GM21717 (cell line): ENCODE measurements at regions not wholly inside any gene's neighbourhood (a gene's known extent, or its start where the extent isn't known, plus 50 kb on each side); places are given as distances from the start of the nearest gene placed in this dataset.
"Not testable (repeated sequence)": the region's sequence is repeated elsewhere in the genome, so short reads cannot be mapped to it uniquely, and the experiment has no call there.

Experiments used
- ATAC-seq: cut with Tn5 transposase; IDR thresholded peaks from one replicate; pipeline ENCODE4 v1.9.1; 2021; ENCODE audit warnings: mild to moderate bottlenecking, moderate library complexity; ENCODE audit not compliant: unreplicated experiment

DNA sequence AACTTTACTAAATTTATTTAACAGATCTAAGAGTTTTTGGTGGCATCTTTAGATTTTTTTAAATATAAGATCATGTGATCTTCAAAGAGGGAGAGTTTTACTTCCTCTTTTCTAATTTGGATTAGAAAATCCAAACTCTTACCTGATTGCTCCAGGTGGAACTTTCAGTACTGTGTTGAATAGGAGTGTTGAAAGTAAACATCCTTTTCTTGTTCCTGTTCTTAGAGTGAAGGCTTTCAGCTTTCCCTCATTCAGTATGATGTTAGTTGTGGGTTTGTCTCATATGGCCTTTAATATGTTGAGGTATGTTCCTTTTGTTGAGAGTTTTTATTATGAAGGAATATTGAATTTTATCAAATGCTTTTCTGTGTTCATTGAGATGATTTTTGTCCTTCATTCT is 650.0 kb upstream of the SGCD start:
- ATAC-seq: peak; percentile 62

DNA sequence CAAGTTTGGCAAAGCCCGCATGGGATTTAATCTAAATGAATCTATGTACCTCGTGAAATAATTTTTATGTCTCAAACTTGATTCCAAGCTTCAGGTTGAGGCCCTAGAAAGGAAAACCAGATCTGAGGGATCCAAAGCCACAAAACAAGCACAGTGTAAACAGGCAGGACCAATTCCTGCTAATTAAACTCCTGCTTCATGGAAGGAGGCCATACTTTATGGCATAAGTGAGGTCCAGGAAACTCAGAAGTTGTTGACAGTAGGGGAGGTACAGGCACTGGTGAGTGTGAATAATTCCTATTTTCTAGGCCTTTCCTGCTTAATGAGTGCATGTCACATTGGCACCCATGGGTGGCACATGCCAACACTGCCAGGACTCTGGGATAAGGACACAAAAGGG is 648.6 kb upstream of the SGCD start:
- no peak for ATAC-seq

DNA sequence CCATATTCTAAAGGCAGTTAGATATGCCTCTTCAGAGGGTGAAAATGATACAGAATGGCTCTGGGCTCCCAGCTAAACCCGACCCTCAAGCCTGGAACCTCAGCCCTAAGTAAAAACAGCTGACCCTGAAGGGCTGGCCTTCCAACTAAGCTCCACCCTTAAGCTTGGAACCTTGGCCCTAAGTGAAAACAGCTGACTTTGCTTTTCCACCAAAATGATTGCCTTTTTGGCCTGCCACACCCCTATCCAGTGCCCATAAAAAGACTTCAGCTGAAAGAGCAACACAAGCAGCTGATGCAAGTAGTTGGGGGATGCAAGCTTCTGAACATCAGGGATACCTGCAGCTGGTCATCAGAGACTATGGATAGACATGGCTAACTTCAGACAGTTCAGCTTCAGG is 647.4 kb upstream of the SGCD start:
- no peak for ATAC-seq

DNA sequence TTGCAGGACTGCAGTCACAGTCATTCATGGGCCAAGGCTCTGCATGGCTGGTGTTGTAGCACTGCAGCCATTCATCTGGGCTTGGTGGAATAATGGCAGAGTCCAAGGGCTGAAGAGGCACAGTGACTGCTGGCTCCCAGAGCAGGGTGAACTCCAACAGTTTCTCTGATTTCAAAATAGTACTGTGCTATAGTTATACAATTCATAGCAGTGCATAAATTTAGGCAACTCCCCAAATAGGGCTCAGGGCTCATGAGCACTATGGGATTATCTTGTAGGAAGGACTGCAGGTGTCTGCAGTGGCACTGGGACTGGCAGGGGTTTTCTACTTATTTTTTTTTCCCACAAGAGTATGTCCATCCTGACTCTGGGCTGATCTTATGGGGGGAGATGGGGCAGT is 642.5 kb upstream of the SGCD start:
- no peak for ATAC-seq

DNA sequence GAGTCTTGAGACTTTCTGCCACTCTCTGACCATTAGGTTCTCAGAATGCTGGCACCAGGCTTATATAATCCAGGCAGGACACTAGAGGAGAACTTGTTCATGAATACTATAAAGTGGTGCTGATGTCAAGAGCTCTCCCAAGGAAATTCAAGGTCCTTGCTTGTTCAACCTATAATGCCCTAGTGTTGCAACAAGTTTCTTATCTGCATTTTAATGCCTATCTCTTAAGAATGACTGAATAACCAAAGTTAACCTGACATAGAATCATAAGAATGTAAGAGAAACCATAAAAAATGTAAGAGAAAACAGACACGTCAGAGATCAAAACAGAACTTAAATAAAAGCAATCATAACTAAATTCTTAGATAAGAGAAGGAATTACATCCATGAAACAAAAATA is 640.8 kb upstream of the SGCD start:
- no peak for ATAC-seq

DNA sequence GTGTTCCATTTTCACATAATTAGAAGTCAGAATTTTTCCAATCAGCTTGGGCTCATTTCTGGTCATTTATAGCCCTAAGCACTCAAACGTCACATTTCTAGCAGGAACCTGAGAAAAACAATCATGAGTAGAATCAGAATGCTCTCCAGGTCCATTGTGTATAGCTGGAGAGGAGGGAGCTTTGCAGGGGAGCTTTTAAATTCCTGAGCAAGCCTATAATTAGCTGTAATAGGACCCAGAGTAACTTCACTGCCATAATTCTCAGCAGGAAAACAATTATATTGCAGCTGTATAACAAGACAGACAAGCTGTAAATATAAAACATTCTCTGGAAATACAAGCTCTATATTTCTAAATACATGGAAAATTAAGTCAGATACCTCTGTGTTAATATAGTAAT is 637.6 kb upstream of the SGCD start:
- no peak for ATAC-seq

DNA sequence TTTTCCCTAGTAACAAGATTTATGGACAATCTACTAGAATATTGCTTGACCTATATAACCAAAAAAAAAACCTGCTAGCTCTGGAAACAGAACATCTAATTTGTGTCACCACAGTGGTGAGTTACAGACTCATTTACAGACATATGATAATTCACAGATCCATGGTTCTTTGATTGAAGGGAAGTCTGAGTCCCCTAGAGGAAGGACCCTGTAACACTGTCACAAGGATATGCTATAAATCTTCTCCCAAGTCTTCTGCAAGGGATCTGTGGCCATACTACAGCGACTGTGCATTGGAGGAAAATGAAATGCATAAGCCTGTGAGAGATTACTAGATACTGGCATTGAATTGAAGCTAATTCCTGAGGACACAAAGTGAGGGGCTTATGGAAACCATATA is 630.6 kb upstream of the SGCD start:
- ATAC-seq: no peak

DNA sequence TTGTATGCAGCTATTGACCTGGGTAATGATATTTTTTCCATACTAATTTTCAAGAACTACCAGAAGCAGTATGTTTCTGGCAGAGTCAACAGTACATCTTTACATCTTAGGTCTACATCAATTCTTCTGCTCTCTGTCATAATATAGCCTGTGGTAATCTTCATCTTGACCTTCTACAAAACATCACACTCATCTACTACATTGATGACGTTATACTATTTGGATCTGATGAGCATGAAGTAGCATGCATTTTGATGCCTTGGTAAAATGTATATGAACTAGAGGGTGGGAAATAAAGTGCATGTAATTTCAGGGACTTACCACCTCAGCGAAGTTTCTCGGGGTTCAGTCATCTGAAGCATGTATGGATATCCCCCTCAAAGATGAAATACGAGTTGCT is 629.7 kb upstream of the SGCD start:
- ATAC-seq: no peak

DNA sequence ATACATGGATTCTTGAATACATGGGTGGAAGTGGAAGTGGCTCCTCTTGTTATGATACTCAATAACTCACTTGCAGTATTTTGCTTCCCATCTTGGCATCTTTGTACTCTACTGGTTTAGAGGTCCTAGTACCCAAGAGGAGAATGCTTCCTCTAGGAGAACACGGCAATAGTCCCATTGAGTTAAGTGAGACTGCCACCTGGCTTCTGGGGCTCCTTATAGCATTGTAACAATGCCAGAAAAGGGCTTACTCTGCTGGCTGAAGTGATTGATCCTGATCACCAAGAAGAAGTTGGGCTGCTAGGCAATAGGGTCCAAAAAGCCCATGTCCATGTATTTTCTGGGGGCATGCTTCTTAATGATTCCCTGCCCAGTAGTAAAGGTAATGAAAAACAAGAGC is 627.6 kb upstream of the SGCD start:
- no peak for ATAC-seq

DNA sequence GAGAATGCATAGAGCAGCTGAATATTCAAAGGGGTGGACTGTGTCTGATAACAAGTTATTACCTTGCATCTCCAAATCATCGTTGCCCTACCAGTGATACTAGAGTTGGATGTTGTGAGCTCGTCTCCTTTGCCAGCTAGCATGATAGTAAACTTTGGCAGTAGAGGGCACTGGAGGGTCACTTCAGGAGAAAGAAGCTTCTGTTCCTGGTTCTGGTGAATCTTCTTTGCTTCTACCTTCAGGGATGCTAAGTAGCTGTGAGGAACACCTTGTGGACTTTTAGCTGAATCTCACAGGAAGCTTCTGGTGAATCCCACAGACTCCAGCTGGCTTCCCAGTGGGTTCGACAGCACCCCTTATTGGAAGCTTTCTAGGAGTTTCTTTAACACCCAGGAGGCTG is 626.6 kb upstream of the SGCD start:
- ATAC-seq: no peak

DNA sequence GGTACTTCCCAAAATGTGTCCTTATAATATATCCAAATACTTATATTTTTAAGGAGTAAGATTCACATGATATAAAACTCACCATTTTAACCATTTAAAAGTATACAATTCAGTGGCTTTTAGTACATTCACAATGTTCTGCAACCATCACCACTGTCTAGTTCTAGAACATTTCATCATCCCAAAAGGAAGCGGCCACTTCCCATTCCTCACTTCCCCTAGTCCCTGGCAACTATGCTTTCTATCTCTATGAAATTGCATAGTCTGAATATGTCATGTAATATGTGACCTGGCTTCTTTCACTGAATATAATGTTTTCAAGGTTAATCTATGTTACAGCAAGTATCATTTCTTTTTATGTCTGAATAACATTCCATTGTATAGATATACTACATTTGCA is 615.1 kb upstream of the SGCD start:
- ATAC-seq: no peak

DNA sequence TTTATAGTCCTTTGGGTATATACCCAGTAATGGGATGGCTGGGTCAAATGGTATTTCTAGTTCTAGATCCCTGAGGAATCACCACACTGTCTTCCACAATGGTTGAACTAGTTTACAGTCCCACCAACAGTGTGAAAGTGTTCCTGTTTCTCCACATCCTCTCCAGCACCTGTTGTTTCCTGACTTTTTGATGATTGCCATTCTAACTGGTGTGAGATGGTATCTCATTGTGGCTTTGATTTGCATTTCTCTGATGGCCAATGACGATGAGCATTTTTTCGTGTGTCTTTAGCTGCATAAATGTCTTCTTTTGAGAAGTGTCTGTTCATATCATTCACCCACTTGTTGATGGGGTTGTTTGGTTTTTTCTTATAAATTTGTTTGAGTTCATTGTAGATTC is 612.5 kb upstream of the SGCD start:
- ATAC-seq: not testable (repeated sequence)

DNA sequence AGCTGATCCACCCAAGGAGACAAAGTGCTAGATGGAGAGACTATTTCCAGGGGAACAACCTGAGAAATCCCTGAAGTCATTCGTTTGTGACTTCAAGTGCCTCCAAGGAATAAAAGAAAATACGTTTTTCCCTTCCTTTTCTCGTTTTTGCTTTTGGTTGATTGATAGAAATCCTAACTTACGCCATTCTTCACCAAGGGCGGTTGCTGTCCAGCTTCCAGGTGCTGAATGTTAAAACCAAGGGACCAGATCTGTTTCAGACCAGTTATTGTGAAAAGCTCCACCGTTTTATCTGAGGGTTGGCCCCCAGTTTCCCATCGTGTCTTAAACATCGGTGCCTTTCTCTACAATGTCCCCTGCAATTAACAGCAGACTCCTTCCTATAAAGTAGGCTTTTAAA is 600.7 kb upstream of the SGCD start:
- no peak for ATAC-seq

DNA sequence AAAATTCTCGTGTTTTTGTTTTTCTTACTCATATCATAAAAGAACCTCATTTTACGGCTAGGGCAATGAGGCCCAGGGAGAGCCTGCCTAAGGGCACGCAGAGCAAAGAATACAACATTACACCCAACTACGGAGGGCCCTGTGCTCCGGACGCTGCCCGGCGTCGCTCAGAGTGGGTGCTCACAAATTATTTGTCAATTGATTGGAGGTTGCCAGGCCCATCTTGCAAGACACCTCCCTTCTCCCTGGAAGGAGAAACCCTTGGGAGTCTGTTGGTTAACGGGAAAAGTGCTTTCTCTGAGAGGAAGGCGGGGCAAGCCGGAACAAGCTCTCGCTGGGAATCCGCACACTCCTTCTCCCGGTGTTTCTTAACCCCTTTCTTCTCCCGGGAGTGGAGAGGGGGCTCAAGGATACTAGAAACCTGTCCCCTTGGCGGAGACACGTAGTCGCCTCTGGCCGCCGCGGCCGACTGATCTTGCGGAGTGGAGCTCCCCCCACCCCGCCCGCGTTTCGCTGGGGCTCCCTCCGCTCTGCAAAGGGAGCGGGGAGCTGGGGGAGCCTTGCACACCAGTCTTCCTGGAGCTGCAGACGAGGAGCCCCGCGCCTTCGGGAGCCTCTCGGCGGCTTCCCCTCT is 599.3 kb upstream of the SGCD start:
- no peak for ATAC-seq

DNA sequence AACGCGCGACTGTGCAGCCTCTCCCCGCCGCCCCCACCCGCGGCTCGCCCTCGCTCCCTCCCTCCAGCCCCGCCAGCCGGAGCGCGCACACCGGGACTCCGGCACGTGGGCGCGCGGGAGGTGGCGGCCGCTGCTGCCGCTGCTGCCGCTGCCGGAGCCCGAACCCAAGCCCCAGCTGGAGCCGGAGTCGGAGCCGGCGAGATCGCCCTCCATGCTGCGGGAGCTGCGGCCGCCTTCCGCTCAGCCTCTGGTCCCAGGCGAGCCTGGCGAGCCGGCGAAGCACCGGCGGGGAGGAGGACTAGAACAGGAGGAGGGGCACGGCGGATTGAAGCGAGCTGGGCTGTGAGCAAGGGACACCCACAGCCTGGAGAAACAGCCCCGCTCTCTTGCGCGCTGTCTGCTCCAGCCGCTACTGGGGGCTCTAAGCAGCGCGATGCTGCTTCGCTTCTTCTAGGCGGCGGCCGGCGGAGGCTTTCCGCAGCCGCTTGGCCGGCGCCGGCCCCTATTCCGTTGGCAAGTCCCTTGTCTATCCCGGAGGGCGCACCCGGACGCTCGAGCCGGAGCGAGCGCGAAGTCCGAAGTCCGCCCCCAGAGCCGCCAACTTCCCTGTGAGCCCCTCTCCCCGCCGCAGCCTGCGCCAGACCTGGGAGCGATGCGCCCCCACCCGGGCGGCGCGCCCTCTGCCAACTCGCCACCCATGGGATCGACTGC is 598.7 kb upstream of the SGCD start:
- ATAC-seq: no peak

DNA sequence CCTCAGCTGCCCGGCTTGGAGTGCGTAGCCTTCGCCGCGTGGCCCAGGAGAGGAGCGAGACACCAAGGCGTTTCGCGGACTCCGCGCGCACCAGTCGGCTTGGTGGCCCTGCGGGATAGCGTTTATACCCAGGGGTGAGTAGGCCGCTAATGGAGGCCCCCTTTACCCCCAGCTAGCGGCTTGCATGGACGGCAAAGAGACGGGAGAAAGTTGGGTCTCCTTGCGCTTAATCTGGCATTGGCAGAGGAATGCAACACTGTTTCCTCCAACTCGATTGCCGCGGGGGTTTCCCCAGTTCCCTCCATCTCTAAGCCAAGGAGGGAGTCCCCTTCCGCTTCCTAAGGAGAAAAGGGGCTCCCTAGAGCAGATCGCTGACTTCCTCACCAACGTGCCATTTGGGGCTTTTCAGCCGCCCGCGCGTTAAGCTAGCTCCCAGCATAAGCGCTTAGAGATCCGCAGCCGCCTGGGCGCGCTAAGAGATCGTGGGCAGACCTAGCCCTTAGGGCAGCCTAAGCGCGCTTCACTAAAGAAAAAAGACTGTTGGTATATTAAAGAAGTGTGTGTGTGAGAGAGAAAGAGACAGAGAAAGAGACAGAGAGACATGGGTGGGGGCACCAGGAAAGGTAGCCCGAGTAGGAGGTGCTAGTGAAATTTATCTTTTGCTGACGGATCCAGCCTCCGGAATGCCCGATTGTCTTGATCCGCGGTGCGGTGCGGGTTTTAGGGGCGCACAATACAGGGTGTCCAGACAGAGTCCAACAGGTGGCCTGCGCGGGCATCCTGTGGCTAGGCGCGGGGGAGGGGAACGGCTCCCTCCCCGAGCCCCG is 597.9 kb upstream of the SGCD start:
- ATAC-seq: no peak

DNA sequence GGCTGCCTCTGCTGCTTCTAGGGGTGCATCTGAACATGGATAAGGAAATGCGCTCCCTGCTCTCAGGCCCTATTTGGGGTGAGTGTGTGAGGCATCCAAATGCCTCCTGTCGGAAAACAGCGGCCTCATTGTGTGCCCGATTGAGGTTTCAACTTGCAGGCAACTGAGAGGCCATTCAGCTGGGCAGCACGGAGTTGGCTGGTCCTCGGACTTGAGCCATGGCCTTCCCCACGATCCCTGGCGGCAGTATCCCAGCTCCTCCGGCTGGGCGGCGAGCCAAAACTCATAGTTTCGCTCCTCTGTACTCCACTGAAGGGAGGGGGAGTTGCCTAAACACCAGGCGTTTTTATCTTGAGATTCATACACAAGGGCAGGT is 597.3 kb upstream of the SGCD start:
- ATAC-seq: no peak

DNA sequence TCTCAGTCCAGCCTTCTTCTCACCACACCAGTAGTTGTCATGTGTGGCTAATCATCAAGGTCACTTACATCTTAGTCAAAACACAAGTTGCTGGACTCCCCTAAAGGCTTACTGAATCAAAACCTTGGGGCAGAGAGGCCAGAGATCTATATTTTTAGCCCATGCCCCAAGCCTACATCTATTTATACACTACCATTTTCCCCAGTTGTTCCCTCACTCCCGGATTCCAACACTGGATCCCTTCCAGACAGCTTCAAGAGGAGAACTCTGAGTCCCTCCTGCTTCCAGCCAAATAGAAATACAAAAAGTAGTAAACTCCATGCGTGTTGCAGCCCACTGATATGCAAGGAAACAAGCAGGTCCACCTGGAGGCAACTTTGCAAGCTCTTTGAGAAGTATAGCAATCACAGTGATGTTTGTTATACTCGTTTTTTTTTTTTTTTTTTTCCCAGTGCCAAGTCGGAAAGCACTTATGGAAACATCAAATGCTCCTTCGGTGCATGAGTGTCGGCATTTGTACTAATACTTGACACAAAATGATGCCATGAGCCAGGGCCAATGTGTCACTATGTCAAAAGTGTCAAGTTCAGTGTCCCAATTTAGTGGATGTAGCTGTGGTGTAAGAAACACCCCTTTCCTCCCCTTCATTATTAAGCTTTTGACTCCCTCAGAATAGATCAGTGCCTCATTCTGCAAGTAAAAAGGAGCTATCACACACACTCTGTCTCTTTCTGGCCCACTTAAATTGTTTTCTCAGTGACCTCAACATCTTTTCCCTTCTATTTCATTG is 594.2 kb upstream of the SGCD start:
- ATAC-seq: no peak

DNA sequence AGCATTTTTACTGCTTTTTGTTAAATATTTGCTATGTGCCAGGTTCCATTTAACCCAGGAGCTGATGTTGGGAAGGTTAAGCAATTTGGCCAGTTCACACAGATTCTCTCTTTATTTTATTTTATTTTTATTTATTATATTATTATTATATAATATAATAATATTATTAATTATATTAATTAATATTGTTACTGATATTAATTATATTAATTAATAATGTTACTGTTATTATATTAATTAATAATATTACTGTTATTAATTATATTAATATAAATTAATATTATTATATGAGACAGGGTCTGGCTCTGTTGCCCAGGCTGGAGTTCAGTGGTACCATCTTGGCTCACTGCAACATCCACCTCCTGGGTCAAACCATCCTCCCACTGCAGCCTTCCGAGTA is 593.0 kb upstream of the SGCD start:
- ATAC-seq: no peak

DNA sequence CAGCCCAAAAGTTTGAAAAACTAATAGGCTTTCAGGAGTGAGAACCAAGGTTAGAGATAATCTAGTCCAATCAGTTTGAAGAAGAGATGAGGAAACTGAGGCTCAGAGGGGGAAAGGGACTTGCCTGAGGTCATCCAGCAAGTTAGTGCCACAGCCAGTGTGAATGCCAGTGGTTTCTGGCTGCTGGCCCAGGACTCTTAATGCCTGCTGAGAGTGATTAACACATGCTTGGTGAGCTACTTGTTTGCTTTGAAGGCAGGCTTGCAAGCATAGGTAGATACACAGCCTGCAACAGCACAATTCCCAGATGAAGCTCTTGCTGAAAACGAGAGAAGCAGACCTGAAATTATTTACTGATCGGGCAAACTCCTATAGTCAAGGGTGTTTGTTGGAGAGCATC is 591.6 kb upstream of the SGCD start:
- no peak for ATAC-seq

DNA sequence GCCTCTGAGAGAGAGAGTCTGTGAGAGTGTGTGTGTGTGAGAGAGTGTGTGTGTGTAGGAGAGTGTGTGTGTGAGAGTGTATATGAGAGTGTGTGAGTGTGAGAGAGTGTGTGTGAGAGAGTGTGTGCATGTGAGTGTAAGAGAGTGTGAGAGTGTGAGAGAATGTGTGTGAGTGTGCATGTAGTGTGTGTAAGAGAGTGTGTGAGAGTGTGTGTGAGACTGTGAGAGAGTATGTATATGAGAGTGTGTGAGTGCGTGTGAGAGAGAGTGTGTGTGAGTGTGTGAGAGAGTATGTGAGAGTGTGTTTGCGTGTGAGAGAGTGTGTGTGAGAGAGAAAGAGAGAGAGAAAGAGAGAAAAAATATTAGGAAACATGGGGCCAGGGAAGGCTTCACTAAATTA is 588.3 kb upstream of the SGCD start:
- no peak for ATAC-seq
